Skeletal muscle tissue (tissue), 3 donors: ENCODE measurements at regions not wholly inside any gene's neighbourhood (a gene's known extent, or its start where the extent isn't known, plus 50 kb on each side); places are given as distances from the start of the nearest gene placed in this dataset.
"Not testable (repeated sequence)": the region's sequence is repeated elsewhere in the genome, so short reads cannot be mapped to it uniquely, and the experiment has no call there.

ENCODE experiments used
- H3K27ac ChIP-seq: one replicate; pipeline ENCODE4 v1.7.0; 2013; ENCODE audit warnings: mild to moderate bottlenecking, low read depth, low read length, inconsistent platforms
- H3K27me3 ChIP-seq, 3 donors: one replicate each; pipeline ENCODE4 v1.7.0; 2013; ENCODE audit warnings: low read length in 3 of 3; ENCODE audit not compliant: control insufficient read depth in 3 of 3, insufficient read depth in 3 of 3
- H3K36me3 ChIP-seq, 3 donors: one replicate each; pipeline ENCODE4 v1.7.0; 2013; ENCODE audit warnings: low read length in 3 of 3; ENCODE audit not compliant: control insufficient read depth in 3 of 3, insufficient read depth in 3 of 3
- H3K4me1 ChIP-seq, 3 donors: one replicate each; pipeline ENCODE4 v1.7.0; 2013; ENCODE audit warnings: low read length in 3 of 3, mild to moderate bottlenecking in 3 of 3; ENCODE audit not compliant: control insufficient read depth in 3 of 3, insufficient read depth in 3 of 3
- H3K4me3 ChIP-seq, 3 donors: one replicate each; pipeline ENCODE4 v1.7.0; 2013; ENCODE audit warnings: low read length in 3 of 3
- H3K9ac ChIP-seq, 3 donors: one replicate each; pipeline ENCODE4 v1.7.0; 2013; ENCODE audit warnings: low read length in 3 of 3, mild to moderate bottlenecking in 3 of 3, moderate library complexity in 2 of 3, low read depth in 1 of 3
- H3K9me3 ChIP-seq, 3 donors: one replicate each; pipeline ENCODE4 v1.7.0; 2013; ENCODE audit warnings: low read length in 3 of 3; ENCODE audit not compliant: control insufficient read depth in 3 of 3
- donor health status: Osteomylitis.

DNA sequence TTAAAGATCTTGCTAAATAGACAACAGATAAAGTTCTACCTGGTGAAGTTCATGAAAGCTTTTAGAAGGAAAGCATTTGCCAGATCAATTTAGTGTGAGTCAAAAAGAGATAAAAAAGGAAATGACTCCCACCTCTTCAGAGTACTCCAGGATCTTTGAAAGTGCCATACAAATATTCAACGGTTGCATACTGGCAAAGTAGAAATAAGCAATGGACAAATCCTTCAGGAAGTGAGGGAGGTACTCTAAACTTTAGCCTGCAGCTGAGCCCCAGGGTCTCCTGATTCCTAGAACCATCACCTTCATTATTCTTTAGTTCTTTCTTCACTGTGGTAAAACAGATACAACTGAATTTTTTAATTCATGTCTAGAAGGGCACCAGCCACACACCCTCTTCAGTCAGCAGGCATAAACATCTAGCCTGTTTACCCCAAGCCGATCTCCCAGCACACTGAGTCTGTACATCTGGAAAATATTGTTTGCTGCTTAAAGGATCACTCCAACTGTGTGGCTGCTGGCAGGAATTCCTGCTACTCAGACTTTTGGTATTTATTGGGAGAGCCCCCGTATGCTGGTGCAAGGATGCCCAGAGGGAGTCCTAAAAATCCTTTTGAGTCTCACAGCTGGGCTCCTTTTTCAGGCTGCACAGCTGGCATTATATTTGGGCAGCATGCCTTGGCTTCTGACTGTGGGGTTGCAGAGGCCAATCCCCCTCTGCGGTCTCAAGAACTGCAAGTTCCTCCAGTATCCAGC lies 72.3 kb upstream of the SESTD1 start:
- H3K27me3 ChIP-seq, result no peaks in the 10 kb centered on the region
- no peak overlapping the region for H3K27ac ChIP-seq
- H3K36me3 ChIP-seq, result no peaks in the 10 kb centered on the region
- no peaks in the 10 kb centered on the region for H3K4me1 ChIP-seq
- no peaks in the 10 kb centered on the region for H3K9me3 ChIP-seq
- H3K9ac ChIP-seq, result no peak overlapping the region
- no peak overlapping the region for H3K4me3 ChIP-seq

- Histone ChIP-seq H3K4me1 (no peaks in the 10 kb centered on the region), H3K4me3 (no peak overlapping the region), H3K9me3 (no peaks in the 10 kb centered on the region)
These were observed 71.1 kb upstream of the SESTD1 start for GRCh38 chr2:179335732-179336131.

GRCh38 chr2:179332903-179333302 lies 68.3 kb upstream of the SESTD1 start:
- Histone ChIP-seq H3K9me3 (no peaks in the 10 kb centered on the region), H3K36me3 (no peaks in the 10 kb centered on the region), H3K9ac (no peak overlapping the region), H3K4me3 (no peak overlapping the region), H3K4me1 (no peaks in the 10 kb centered on the region), H3K27me3 (no peaks in the 10 kb centered on the region), H3K27ac (no peak overlapping the region)

More at GRCh38 chr2:179335732-179336131, 71.1 kb upstream of the SESTD1 start:
- H3K27me3 ChIP-seq, result no peaks in the 10 kb centered on the region
- H3K36me3 ChIP-seq, result no peaks in the 10 kb centered on the region
- H3K9ac ChIP-seq, result no peak overlapping the region
- no peak overlapping the region for H3K27ac ChIP-seq

- H3K9ac ChIP-seq, result no peak overlapping the region
- H3K36me3 ChIP-seq, result no peaks in the 10 kb centered on the region
- H3K4me3 ChIP-seq, result no peak overlapping the region
- no peaks in the 10 kb centered on the region for H3K4me1 ChIP-seq
- no peaks in the 10 kb centered on the region for H3K27me3 ChIP-seq
- no peaks in the 10 kb centered on the region for H3K9me3 ChIP-seq
- H3K27ac ChIP-seq, result no peak overlapping the region
These were observed 66.4 kb upstream of the SESTD1 start for GRCh38 chr2:179331061-179331460.

GRCh38 chr2:179322289-179322688 lies 57.7 kb upstream of the SESTD1 start:
- Histone ChIP-seq H3K27me3 (no peaks in the 10 kb centered on the region), H3K36me3 (no peaks in the 10 kb centered on the region), H3K27ac (no peak overlapping the region), H3K9ac (no peak overlapping the region), H3K4me1 (no peaks in the 10 kb centered on the region), H3K9me3 (no peaks in the 10 kb centered on the region), H3K4me3 (no peak overlapping the region)

GRCh38 chr2:179321034-179321433 lies 56.4 kb upstream of the SESTD1 start:
- not testable (repeated sequence) for H3K27me3 ChIP-seq, H3K4me1 ChIP-seq, H3K36me3 ChIP-seq, H3K27ac ChIP-seq, H3K9me3 ChIP-seq, H3K4me3 ChIP-seq, H3K9ac ChIP-seq

DNA sequence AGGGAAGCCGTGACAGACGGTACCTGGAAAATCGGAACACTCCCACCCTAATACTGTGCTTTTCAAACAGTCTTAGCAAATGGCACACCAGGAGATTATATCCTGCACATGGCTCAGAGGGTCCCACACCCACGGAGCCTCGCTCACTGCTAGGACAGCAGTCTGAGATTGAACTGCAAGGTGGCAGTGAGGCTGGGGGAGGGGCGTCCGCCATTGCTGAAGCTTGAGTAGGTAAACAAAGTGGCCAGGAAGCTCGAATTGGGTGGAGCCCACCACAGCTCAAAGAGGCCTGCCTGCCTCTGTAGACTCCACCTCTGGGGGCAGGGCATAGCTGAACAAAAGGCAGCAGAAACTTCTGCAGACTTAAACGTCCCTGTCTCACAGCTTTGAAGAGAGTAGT lies 50.1 kb upstream of the SESTD1 start:
- not testable (repeated sequence) for H3K4me1 ChIP-seq, H3K9ac ChIP-seq, H3K9me3 ChIP-seq, H3K4me3 ChIP-seq, H3K27me3 ChIP-seq, H3K36me3 ChIP-seq, H3K27ac ChIP-seq
